ENCODE measurements at regions not wholly inside any gene's neighbourhood (a gene's known extent, or its start where the extent isn't known, plus 50 kb on each side); places are given as distances from the start of the nearest gene placed in this dataset.

GRCh38 chr3:112745567-112746248, 101.0 kb downstream of the CD200R1L start:
- H3K27ac ChIP-seq (ENCODE audit: insufficient read depth, low read length), result no peak overlapping the region
- DNase-seq (ENCODE audit: low read depth in 2 of 2), result no peak
- H3K4me2 ChIP-seq (ENCODE audit: extremely low read depth, insufficient read depth, low read length), result no peak overlapping the region
- no peaks in the 10 kb centered on the region for H3K27me3 ChIP-seq (ENCODE audit: control insufficient read depth, insufficient read depth, low read length)
- no peaks in the 10 kb centered on the region for H3K9me3 ChIP-seq (ENCODE audit: control insufficient read depth, insufficient read depth, low read depth, low read length)
- no peaks in the 10 kb centered on the region for H3K4me1 ChIP-seq (ENCODE audit: control insufficient read depth, extremely low read depth, insufficient read depth, low read length)
- no peak overlapping the region for H2AFZ ChIP-seq (ENCODE audit: low read length)
- H4K20me1 ChIP-seq (ENCODE audit: control insufficient read depth, extremely low read depth, insufficient read depth, low read length), result no peaks in the 10 kb centered on the region
- no peak overlapping the region for H3K4me3 ChIP-seq (replicated peaks in 1 of 4; ENCODE audit: control extremely low read depth in 1 of 4, insufficient read depth in 1 of 4, low read depth in 3 of 4, low read length in 4 of 4)
- no peaks in the 10 kb centered on the region for H3K79me2 ChIP-seq (ENCODE audit: control insufficient read depth, insufficient read depth, low read length)
- H3K9ac ChIP-seq (ENCODE audit: insufficient read depth, low read length), result no peak overlapping the region
- TF ChIP-seq EZH2 (IDR thresholded peaks at IDR 0.05; ENCODE audit: low read length, missing control alignments), result no peak
- no peak for TF ChIP-seq CTCF (conservative IDR thresholded peaks at IDR 0.05 in 1 of 2, IDR thresholded peaks at IDR 0.05 in 1 of 2; ENCODE audit: low read depth in 1 of 2, low read length in 2 of 2)
- H3K36me3 ChIP-seq (ENCODE audit: control insufficient read depth, insufficient read depth, low read length), result no peaks in the 10 kb centered on the region

- Histone ChIP-seq H3K4me1 (ENCODE audit: control insufficient read depth, extremely low read depth, insufficient read depth, low read length) (no peaks in the 10 kb centered on the region), H3K4me3 (replicated peaks in 1 of 4; ENCODE audit: control extremely low read depth in 1 of 4, insufficient read depth in 1 of 4, low read depth in 3 of 4, low read length in 4 of 4) (no peak overlapping the region), H4K20me1 (ENCODE audit: control insufficient read depth, extremely low read depth, insufficient read depth, low read length) (no peaks in the 10 kb centered on the region), H3K9ac (ENCODE audit: insufficient read depth, low read length) (no peak overlapping the region), H3K79me2 (ENCODE audit: control insufficient read depth, insufficient read depth, low read length) (no peaks in the 10 kb centered on the region), H2AFZ (ENCODE audit: low read length) (no peak overlapping the region), H3K9me3 (ENCODE audit: control insufficient read depth, insufficient read depth, low read depth, low read length) (no peaks in the 10 kb centered on the region), H3K27me3 (ENCODE audit: control insufficient read depth, insufficient read depth, low read length) (no peaks in the 10 kb centered on the region), H3K36me3 (ENCODE audit: control insufficient read depth, insufficient read depth, low read length) (no peaks in the 10 kb centered on the region), H3K4me2 (ENCODE audit: extremely low read depth, insufficient read depth, low read length) (no peak overlapping the region), H3K27ac (ENCODE audit: insufficient read depth, low read length) (no peak overlapping the region)
- no peak for TF ChIP-seq CTCF (conservative IDR thresholded peaks at IDR 0.05 in 1 of 2, IDR thresholded peaks at IDR 0.05 in 1 of 2; ENCODE audit: low read depth in 1 of 2, low read length in 2 of 2)
- no peak for TF ChIP-seq EZH2 (IDR thresholded peaks at IDR 0.05; ENCODE audit: low read length, missing control alignments)
- DNase-seq (ENCODE audit: low read depth in 2 of 2), result peak in 1 of 2 donors; percentile 67
Observed at GRCh38 chr3:112744825-112745566, 101.7 kb downstream of the CD200R1L start.

GRCh38 chr3:112744106-112744505, 102.6 kb downstream of the CD200R1L start:
- Histone ChIP-seq H3K79me2 (ENCODE audit: control insufficient read depth, insufficient read depth, low read length) (no peaks in the 10 kb centered on the region), H2AFZ (ENCODE audit: low read length) (no peak overlapping the region), H3K4me1 (ENCODE audit: control insufficient read depth, extremely low read depth, insufficient read depth, low read length) (no peaks in the 10 kb centered on the region), H3K27ac (ENCODE audit: insufficient read depth, low read length) (no peak overlapping the region), H3K9ac (ENCODE audit: insufficient read depth, low read length) (no peak overlapping the region), H3K9me3 (ENCODE audit: control insufficient read depth, insufficient read depth, low read depth, low read length) (no peaks in the 10 kb centered on the region), H3K4me2 (ENCODE audit: extremely low read depth, insufficient read depth, low read length) (no peak overlapping the region), H4K20me1 (ENCODE audit: control insufficient read depth, extremely low read depth, insufficient read depth, low read length) (no peaks in the 10 kb centered on the region), H3K27me3 (ENCODE audit: control insufficient read depth, insufficient read depth, low read length) (no peaks in the 10 kb centered on the region), H3K36me3 (ENCODE audit: control insufficient read depth, insufficient read depth, low read length) (no peaks in the 10 kb centered on the region), H3K4me3 (replicated peaks in 1 of 4; ENCODE audit: control extremely low read depth in 1 of 4, insufficient read depth in 1 of 4, low read depth in 3 of 4, low read length in 4 of 4) (no peak overlapping the region)
- DNase-seq (ENCODE audit: low read depth in 2 of 2), result no peak
- TF ChIP-seq CTCF (conservative IDR thresholded peaks at IDR 0.05 in 1 of 2, IDR thresholded peaks at IDR 0.05 in 1 of 2; ENCODE audit: low read depth in 1 of 2, low read length in 2 of 2) (no peak), EZH2 (IDR thresholded peaks at IDR 0.05; ENCODE audit: low read length, missing control alignments) (no peak)

All from fibroblast of lung (primary cell).